ENCODE measurements at regions not wholly inside any gene's neighbourhood (a gene's known extent, or its start where the extent isn't known, plus 50 kb on each side); places are given as distances from the start of the nearest gene placed in this dataset.

DNA sequence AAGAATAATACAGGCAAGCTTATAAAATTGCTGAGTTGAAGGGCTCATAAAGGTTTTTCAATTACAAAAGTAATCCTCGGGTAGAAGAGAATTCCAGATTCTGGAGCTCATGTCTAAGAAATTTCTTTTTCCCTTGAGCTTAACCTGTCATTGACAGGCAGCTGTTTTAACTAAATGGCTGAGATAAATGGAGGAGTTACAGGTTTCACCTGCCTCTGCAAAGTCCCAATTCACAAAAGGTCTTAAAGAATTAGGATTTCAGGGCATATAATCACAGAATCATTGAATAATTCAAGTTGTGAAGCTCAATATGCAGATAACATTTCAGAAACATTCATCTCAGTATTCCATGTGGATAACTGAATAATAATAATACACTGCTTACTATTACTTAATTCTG is 660.1 kb upstream of the NRSN1 start:
- TF ChIP-seq, protein P1, sequence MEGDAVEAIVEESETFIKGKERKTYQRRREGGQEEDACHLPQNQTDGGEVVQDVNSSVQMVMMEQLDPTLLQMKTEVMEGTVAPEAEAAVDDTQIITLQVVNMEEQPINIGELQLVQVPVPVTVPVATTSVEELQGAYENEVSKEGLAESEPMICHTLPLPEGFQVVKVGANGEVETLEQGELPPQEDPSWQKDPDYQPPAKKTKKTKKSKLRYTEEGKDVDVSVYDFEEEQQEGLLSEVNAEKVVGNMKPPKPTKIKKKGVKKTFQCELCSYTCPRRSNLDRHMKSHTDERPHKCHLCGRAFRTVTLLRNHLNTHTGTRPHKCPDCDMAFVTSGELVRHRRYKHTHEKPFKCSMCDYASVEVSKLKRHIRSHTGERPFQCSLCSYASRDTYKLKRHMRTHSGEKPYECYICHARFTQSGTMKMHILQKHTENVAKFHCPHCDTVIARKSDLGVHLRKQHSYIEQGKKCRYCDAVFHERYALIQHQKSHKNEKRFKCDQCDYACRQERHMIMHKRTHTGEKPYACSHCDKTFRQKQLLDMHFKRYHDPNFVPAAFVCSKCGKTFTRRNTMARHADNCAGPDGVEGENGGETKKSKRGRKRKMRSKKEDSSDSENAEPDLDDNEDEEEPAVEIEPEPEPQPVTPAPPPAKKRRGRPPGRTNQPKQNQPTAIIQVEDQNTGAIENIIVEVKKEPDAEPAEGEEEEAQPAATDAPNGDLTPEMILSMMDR (IDR thresholded peaks at IDR 0.05; ENCODE audit: partially characterized antibody, unreplicated experiment): no peak
- no peak for DNase-seq
- Mint-ChIP-seq H3K9me3 (ENCODE audit: unreplicated experiment) (no peaks in the 10 kb centered on the region), H3K27ac (ENCODE audit: unreplicated experiment) (no peak overlapping the region), H3K27me3 (ENCODE audit: unreplicated experiment) (no peaks in the 10 kb centered on the region), H3K4me3 (ENCODE audit: unreplicated experiment) (no peak overlapping the region), H3K4me1 (ENCODE audit: low read depth, unreplicated experiment) (peaks cover 3% of the 10 kb centered on the region), H3K36me3 (ENCODE audit: unreplicated experiment) (no peaks in the 10 kb centered on the region)

GRCh38 chr6:23477586-23477985 is 648.4 kb upstream of the NRSN1 start:
- Mint-ChIP-seq H3K27ac (ENCODE audit: unreplicated experiment) (no peak overlapping the region), H3K36me3 (ENCODE audit: unreplicated experiment) (no peaks in the 10 kb centered on the region), H3K4me1 (ENCODE audit: low read depth, unreplicated experiment) (no peaks in the 10 kb centered on the region), H3K9me3 (ENCODE audit: unreplicated experiment) (no peaks in the 10 kb centered on the region), H3K4me3 (ENCODE audit: unreplicated experiment) (no peak overlapping the region), H3K27me3 (ENCODE audit: unreplicated experiment) (no peaks in the 10 kb centered on the region)
- TF ChIP-seq, protein P1 (IDR thresholded peaks at IDR 0.05; ENCODE audit: partially characterized antibody, unreplicated experiment): no peak
- no peak for DNase-seq

DNA sequence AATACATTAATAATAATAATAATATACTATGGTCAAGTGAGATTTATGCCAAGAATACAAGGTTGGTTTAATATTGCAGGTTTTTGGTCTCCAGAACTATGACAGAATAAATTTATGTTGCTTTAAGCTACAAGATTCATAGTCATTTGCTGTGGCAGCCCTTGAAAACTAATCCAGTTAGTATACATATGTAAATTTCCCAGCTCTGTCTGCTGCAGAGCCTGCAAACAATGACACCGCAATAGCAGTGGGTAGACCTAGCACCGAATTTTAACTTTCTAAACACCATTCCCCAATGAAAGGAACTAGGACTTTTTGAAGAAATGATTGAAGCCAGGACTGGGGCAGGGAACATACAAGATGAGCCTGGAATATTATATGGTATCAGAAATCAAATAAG is 647.7 kb upstream of the NRSN1 start:
- TF ChIP-seq, protein P1 (IDR thresholded peaks at IDR 0.05; ENCODE audit: partially characterized antibody, unreplicated experiment): no peak
- no peak overlapping the region for H3K27ac Mint-ChIP-seq (ENCODE audit: unreplicated experiment)
- DNase-seq: no peak
- peaks cover under 1% of the 10 kb centered on the region for H3K4me1 Mint-ChIP-seq (ENCODE audit: low read depth, unreplicated experiment)
- H3K9me3 Mint-ChIP-seq (ENCODE audit: unreplicated experiment): no peaks in the 10 kb centered on the region
- no peaks in the 10 kb centered on the region for H3K27me3 Mint-ChIP-seq (ENCODE audit: unreplicated experiment)
- peaks cover 4% of the 10 kb centered on the region for H3K36me3 Mint-ChIP-seq (ENCODE audit: unreplicated experiment)
- no peak overlapping the region for H3K4me3 Mint-ChIP-seq (ENCODE audit: unreplicated experiment)

DNA sequence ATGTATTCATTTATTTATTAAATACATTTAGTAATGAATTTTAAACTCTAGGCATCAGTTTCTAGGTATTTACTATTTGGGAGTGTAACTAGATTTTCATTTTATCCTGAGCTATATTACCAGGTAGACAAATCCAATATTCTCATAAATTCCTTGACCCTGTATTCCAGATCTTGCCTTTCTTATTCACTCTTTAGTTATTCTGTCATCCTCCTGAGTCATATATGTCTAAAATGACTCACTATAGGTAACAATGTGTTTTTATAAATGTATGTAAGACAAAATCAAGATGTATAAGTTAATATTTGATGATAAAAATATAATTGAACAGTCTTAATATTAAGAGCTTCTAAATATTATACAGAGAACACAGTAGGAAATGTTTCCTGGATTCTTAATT is 642.1 kb upstream of the NRSN1 start:
- peaks cover 4% of the 10 kb centered on the region for H3K36me3 Mint-ChIP-seq (ENCODE audit: unreplicated experiment)
- TF ChIP-seq, protein P1 (IDR thresholded peaks at IDR 0.05; ENCODE audit: partially characterized antibody, unreplicated experiment): no peak
- peaks cover 6% of the 10 kb centered on the region for H3K4me1 Mint-ChIP-seq (ENCODE audit: low read depth, unreplicated experiment)
- H3K9me3 Mint-ChIP-seq (ENCODE audit: unreplicated experiment): no peaks in the 10 kb centered on the region
- H3K27me3 Mint-ChIP-seq (ENCODE audit: unreplicated experiment): no peaks in the 10 kb centered on the region
- no peak for DNase-seq
- no peak overlapping the region for H3K27ac Mint-ChIP-seq (ENCODE audit: unreplicated experiment)
- H3K4me3 Mint-ChIP-seq (ENCODE audit: unreplicated experiment): no peak overlapping the region

DNA sequence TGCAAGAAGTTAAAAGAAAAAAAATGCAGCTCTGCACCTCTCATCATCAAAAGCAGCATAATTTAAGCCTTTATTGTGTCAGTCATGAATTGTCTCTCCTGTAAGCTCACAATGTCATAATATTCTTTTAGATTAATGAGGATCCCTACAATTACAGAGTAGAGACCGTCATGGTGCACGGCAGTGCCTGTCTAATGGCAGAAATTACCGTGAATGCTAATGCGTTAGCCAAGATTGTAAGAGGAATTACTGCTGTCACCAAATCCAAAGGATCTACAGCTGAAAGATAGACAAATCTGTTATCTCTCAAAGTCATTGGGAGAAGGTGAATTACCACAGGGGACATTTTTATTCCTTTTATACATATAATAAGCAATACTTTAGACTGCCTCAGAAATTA is 631.6 kb upstream of the NRSN1 start:
- no peaks in the 10 kb centered on the region for H3K27me3 Mint-ChIP-seq (ENCODE audit: unreplicated experiment)
- no peak overlapping the region for H3K27ac Mint-ChIP-seq (ENCODE audit: unreplicated experiment)

More for the DNA sequence above, 631.6 kb upstream of the NRSN1 start:
- peaks cover 9% of the 10 kb centered on the region for H3K36me3 Mint-ChIP-seq (ENCODE audit: unreplicated experiment)
- no peak for DNase-seq
- TF ChIP-seq, protein P1 (IDR thresholded peaks at IDR 0.05; ENCODE audit: partially characterized antibody, unreplicated experiment): no peak
- peaks cover 16% of the 10 kb centered on the region for H3K4me1 Mint-ChIP-seq (ENCODE audit: low read depth, unreplicated experiment)
- peaks cover 3% of the 10 kb centered on the region for H3K9me3 Mint-ChIP-seq (ENCODE audit: unreplicated experiment)
- no peak overlapping the region for H3K4me3 Mint-ChIP-seq (ENCODE audit: unreplicated experiment)
